GM23338 (cell line): ENCODE measurements at regions not wholly inside any gene's neighbourhood (a gene's known extent, or its start where the extent isn't known, plus 50 kb on each side); places are given as distances from the start of the nearest gene placed in this dataset.

ENCODE experiments used
- EZH2 ChIP-seq: fragments of 200-600 bp; sonication (generic); IDR thresholded peaks from one replicate; pipeline ENCODE4 v1.8.0; 2017; ENCODE audit warnings: antibody characterized with exemption, mild to moderate bottlenecking, low read depth; ENCODE audit not compliant: unreplicated experiment
- POLR2AphosphoS5 ChIP-seq: IDR thresholded peaks from 2 replicates; pipeline ENCODE4 v1.6.1; 2016; ENCODE audit warnings: antibody characterized with exemption, low read depth
- TF ChIP-seq, protein P1 (sequence below), 2 experiments: fragments of 200-600 bp in 1 of 2; sonication (generic) in 1 of 2; conservative IDR thresholded peaks; 2 replicates each; pipeline versions ENCODE4 v1.5.1 to v1.6.1; 2016 to 2017; ENCODE audit warnings: antibody characterized with exemption in 2 of 2, low read depth in 2 of 2, mild to moderate bottlenecking in 2 of 2, moderate library complexity in 1 of 2

DNA sequence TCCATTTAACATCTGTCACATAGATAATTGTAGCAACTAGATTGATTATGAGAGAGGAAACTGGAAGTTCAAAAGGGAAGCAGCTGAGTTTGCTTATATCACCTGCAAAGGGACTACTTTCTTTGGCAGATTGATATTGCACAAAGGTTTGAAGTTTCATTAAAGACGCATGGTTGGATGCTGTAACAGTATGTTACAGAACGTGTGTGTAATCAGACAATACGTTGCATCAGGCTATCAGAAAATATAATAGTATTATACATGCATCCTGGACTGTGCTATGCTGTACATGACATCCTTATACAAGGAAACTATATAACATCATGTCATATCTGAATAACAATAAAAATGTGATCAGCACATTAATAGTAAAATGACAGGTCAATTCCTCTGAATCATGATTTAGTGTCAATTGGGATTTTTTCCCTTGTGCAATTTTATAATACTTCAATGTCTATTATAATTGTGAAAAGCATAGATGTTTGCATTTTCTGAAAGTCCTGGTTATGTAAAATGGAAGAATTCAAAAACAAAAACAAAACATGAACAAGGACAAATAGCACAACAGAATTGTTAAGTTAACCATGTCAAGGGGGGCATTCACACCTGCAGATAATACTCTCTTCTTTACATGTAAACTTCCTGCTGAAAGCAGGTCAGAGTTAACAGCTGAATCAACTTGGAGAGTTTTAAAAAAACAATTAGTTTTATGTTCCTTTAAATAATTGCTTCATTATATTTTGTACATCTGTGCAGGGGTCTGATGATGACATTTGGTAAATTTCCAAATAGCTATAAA is 283.2 kb upstream of the KCNH8 start:
- TF ChIP-seq, protein P1, sequence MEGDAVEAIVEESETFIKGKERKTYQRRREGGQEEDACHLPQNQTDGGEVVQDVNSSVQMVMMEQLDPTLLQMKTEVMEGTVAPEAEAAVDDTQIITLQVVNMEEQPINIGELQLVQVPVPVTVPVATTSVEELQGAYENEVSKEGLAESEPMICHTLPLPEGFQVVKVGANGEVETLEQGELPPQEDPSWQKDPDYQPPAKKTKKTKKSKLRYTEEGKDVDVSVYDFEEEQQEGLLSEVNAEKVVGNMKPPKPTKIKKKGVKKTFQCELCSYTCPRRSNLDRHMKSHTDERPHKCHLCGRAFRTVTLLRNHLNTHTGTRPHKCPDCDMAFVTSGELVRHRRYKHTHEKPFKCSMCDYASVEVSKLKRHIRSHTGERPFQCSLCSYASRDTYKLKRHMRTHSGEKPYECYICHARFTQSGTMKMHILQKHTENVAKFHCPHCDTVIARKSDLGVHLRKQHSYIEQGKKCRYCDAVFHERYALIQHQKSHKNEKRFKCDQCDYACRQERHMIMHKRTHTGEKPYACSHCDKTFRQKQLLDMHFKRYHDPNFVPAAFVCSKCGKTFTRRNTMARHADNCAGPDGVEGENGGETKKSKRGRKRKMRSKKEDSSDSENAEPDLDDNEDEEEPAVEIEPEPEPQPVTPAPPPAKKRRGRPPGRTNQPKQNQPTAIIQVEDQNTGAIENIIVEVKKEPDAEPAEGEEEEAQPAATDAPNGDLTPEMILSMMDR (conservative IDR thresholded peaks at IDR 0.05; ENCODE audit: low read depth in 2 of 2) = no peak
- TF ChIP-seq EZH2 (no peak), POLR2AphosphoS5 (no peak)
